ENCODE measurements at regions not wholly inside any gene's neighbourhood (a gene's known extent, or its start where the extent isn't known, plus 50 kb on each side); places are given as distances from the start of the nearest gene placed in this dataset.
A peak's percentile ranks its signal among the peaks of the same experiment; 100 is the strongest.

DNA sequence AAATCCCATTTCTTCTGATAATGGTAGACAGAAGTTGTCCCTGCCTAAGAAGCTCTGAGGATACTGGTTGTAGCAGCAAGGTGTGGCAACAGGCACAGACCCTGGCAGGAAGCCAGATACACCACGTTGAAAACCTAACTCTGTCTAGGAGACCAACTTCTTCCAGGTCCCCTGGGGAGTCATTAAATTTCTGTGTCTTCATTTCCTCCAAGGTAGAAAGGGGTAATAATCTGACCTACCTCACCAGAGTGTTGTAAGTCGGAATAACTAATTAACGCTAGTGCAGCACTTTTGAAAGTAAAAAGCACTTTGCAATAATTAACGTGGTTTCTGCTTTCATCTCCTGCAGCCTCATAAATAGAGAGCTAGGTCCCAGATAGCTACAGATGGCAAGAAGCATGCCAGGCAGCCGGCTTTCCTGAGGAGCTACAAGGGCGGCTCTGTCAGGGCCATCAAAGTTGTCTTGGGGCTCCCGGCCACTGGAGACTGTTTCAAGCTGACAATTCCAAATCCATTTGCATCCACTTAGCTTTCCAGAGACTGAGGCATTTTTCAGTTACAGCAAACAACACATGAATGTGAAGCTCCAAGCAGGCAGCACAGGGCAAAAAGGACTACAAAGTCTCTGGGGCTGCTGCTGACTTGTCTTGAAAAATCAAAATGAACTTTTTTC lies 176.2 kb downstream of the FOXO1 start (continued):
- TF ChIP-seq, protein P1, sequence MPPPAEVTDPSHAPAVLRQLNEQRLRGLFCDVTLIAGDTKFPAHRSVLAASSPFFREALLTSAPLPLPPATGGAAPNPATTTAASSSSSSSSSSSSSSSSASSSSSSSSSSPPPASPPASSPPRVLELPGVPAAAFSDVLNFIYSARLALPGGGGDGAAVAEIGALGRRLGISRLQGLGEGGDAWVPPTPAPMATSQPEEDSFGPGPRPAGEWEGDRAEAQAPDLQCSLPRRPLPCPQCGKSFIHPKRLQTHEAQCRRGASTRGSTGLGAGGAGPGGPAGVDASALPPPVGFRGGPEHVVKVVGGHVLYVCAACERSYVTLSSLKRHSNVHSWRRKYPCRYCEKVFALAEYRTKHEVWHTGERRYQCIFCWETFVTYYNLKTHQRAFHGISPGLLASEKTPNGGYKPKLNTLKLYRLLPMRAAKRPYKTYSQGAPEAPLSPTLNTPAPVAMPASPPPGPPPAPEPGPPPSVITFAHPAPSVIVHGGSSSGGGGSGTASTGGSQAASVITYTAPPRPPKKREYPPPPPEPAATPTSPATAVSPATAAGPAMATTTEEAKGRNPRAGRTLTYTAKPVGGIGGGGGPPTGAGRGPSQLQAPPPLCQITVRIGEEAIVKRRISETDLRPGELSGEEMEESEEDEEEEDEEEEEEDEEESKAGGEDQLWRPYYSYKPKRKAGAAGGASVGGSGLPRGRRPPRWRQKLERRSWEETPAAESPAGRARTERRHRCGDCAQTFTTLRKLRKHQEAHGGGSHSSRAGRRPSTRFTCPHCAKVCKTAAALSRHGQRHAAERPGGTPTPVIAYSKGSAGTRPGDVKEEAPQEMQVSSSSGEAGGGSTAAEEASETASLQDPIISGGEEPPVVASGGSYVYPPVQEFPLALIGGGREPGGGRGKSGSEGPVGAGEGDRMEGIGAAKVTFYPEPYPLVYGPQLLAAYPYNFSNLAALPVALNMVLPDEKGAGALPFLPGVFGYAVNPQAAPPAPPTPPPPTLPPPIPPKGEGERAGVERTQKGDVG (CRISPR knock-in tag; IDR thresholded peaks at IDR 0.05): no peak
- TF ChIP-seq RELB (IDR thresholded peaks at IDR 0.05; ENCODE audit: low read depth): no peak
- TF ChIP-seq, protein P2, sequence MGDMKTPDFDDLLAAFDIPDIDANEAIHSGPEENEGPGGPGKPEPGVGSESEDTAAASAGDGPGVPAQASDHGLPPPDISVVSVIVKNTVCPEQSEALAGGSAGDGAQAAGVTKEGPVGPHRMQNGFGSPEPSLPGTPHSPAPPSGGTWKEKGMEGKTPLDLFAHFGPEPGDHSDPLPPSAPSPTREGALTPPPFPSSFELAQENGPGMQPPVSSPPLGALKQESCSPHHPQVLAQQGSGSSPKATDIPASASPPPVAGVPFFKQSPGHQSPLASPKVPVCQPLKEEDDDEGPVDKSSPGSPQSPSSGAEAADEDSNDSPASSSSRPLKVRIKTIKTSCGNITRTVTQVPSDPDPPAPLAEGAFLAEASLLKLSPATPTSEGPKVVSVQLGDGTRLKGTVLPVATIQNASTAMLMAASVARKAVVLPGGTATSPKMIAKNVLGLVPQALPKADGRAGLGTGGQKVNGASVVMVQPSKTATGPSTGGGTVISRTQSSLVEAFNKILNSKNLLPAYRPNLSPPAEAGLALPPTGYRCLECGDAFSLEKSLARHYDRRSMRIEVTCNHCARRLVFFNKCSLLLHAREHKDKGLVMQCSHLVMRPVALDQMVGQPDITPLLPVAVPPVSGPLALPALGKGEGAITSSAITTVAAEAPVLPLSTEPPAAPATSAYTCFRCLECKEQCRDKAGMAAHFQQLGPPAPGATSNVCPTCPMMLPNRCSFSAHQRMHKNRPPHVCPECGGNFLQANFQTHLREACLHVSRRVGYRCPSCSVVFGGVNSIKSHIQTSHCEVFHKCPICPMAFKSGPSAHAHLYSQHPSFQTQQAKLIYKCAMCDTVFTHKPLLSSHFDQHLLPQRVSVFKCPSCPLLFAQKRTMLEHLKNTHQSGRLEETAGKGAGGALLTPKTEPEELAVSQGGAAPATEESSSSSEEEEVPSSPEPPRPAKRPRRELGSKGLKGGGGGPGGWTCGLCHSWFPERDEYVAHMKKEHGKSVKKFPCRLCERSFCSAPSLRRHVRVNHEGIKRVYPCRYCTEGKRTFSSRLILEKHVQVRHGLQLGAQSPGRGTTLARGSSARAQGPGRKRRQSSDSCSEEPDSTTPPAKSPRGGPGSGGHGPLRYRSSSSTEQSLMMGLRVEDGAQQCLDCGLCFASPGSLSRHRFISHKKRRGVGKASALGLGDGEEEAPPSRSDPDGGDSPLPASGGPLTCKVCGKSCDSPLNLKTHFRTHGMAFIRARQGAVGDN (IDR thresholded peaks at IDR 0.05): no peak
- 0 out of 2 replicates have a peak, but pooled peaks have one; percentile 26 for TF ChIP-seq NR2F1 (conservative IDR thresholded peaks at IDR 0.05)
- no peak for TF ChIP-seq DPF2 (IDR thresholded peaks at IDR 0.05)
- TF ChIP-seq YY1 (IDR thresholded peaks at IDR 0.05; ENCODE audit: low read depth, low read length): no peak
- no peak for TF ChIP-seq CHD2 (IDR thresholded peaks at IDR 0.05; ENCODE audit: borderline replicate concordance, low read depth, low read length)
- no peak for TF ChIP-seq RUNX3 (IDR thresholded peaks at IDR 0.05; ENCODE audit: low read length)
- no peak for TF ChIP-seq CBX5 (IDR thresholded peaks at IDR 0.05; ENCODE audit: low read depth)
- TF ChIP-seq ESRRA (IDR thresholded peaks at IDR 0.05; ENCODE audit: low read length): no peak
- TF ChIP-seq BHLHE40 (IDR thresholded peaks at IDR 0.05; ENCODE audit: borderline replicate concordance in 1 of 2, low read depth in 2 of 2, low read length in 1 of 2): peak in 1 of 2 experiments; percentile 11; a peak in 1 of 4 replicates
- peak; percentile 57 for TF ChIP-seq SMAD1 (IDR thresholded peaks at IDR 0.05; ENCODE audit: low read depth, partially characterized antibody)
- TF ChIP-seq CTCF (IDR thresholded peaks at IDR 0.05 in 2 of 3, conservative IDR thresholded peaks at IDR 0.05 in 1 of 3; ENCODE audit: control insufficient read depth in 2 of 3, extremely low read depth in 1 of 3, insufficient read depth in 1 of 3, low read depth in 3 of 3, low read length in 3 of 3): no peak
- peak; percentile 72 for TF ChIP-seq IKZF1 (conservative IDR thresholded peaks at IDR 0.05)
- TF ChIP-seq ZNF384 (IDR thresholded peaks at IDR 0.05; ENCODE audit: borderline replicate concordance, low read depth, low read length): no peak
- TF ChIP-seq PBX3 (IDR thresholded peaks at IDR 0.05; ENCODE audit: insufficient replicate concordance, low read depth, low read length): no peak
- no peak for TF ChIP-seq ASH2L (IDR thresholded peaks at IDR 0.05; ENCODE audit: borderline replicate concordance, low read depth)
- no peak for TF ChIP-seq CBFB (IDR thresholded peaks at IDR 0.05; ENCODE audit: low read depth)
